HL-60 (cell line): ENCODE measurements at regions not wholly inside any gene's neighbourhood (a gene's known extent, or its start where the extent isn't known, plus 50 kb on each side); places are given as distances from the start of the nearest gene placed in this dataset.

Source experiments
- GABPA ChIP-seq: IDR thresholded peaks from 2 replicates; pipeline ENCODE4 v1.6.1; 2012; ENCODE audit warnings: low read depth
- POLR2AphosphoS5 ChIP-seq: IDR thresholded peaks from 2 replicates; pipeline ENCODE4 v1.6.1; 2012; ENCODE audit warnings: low read depth
- REST ChIP-seq: IDR thresholded peaks from 2 replicates; pipeline ENCODE4 v1.6.1; 2012; ENCODE audit warnings: low read depth; ENCODE audit not compliant: insufficient replicate concordance
- TF ChIP-seq, protein P1 (sequence below): IDR thresholded peaks from one replicate; pipeline ENCODE4 v1.5.1; 2011; ENCODE audit warnings: low read length, control low read depth, inconsistent platforms; ENCODE audit not compliant: insufficient read depth

- no peak for TF ChIP-seq REST
- TF ChIP-seq, protein P1, sequence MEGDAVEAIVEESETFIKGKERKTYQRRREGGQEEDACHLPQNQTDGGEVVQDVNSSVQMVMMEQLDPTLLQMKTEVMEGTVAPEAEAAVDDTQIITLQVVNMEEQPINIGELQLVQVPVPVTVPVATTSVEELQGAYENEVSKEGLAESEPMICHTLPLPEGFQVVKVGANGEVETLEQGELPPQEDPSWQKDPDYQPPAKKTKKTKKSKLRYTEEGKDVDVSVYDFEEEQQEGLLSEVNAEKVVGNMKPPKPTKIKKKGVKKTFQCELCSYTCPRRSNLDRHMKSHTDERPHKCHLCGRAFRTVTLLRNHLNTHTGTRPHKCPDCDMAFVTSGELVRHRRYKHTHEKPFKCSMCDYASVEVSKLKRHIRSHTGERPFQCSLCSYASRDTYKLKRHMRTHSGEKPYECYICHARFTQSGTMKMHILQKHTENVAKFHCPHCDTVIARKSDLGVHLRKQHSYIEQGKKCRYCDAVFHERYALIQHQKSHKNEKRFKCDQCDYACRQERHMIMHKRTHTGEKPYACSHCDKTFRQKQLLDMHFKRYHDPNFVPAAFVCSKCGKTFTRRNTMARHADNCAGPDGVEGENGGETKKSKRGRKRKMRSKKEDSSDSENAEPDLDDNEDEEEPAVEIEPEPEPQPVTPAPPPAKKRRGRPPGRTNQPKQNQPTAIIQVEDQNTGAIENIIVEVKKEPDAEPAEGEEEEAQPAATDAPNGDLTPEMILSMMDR, result no peak
- TF ChIP-seq POLR2AphosphoS5, result no peak
- no peak for TF ChIP-seq GABPA
These were observed 95.6 kb upstream of the DMRT1 start for GRCh38 chr9:745761-746380.
